ENCODE measurements at regions not wholly inside any gene's neighbourhood (a gene's known extent, or its start where the extent isn't known, plus 50 kb on each side); places are given as distances from the start of the nearest gene placed in this dataset.
"Not testable (repeated sequence)": the region's sequence is repeated elsewhere in the genome, so short reads cannot be mapped to it uniquely, and the experiment has no call there.

- WGBS = 7% methylated on average over 5 of the region's 5 CpGs
- no peaks in the 10 kb centered on the region for H3K9me3 ChIP-seq (ENCODE audit: insufficient read depth, low read depth, low read length)
- H3K36me3 ChIP-seq (ENCODE audit: insufficient read depth, low read length) = peaks cover 35% of the 10 kb centered on the region
- no peaks in the 10 kb centered on the region for H3K27me3 ChIP-seq (ENCODE audit: insufficient read depth, low read length)
- H3K4me3 ChIP-seq (ENCODE audit: low read length) = no peak overlapping the region
- H3K4me1 ChIP-seq (ENCODE audit: insufficient read depth, low read length) = peaks cover 15% of the 10 kb centered on the region
- peak overlapping the region; percentile 86; the same call in 1 of the 2 replicates for H3K27ac ChIP-seq (ENCODE audit: low read depth, low read length)
- H3K9ac ChIP-seq (ENCODE audit: low read depth, low read length) = peak overlapping the region; percentile 27
Observed at GRCh38 chr16:9670033-9670432, 512.2 kb downstream of the GRIN2A start.

DNA sequence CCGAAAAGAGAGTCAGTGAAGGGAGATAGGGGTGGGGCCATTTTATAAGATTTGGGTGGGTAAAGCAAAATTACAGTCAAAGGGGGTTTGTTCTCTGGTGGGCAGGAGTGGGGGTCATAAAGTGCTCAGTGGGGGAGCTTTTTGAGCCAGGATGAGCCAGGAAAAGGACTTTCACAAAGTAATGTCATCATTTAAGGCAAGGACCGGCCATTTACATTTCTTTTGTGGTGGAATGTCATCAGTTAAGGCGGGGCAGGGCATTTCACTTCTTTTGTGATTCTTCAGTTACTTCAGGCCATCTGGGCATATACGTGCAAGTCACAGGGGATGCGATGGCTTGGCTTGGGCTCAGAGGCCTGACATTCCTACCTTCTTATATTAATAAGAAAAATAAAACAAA is 511.6 kb downstream of the GRIN2A start:
- not testable (repeated sequence) for H3K9me3 ChIP-seq (ENCODE audit: insufficient read depth, low read depth, low read length); H3K27me3 ChIP-seq (ENCODE audit: insufficient read depth, low read length); H3K4me3 ChIP-seq (ENCODE audit: low read length)
- Histone ChIP-seq H3K27ac (ENCODE audit: low read depth, low read length) (peak overlapping the region; percentile 86; the same call in 1 of the 2 replicates), H3K4me1 (ENCODE audit: insufficient read depth, low read length) (peaks cover 15% of the 10 kb centered on the region), H3K9ac (ENCODE audit: low read depth, low read length) (peak overlapping the region; percentile 27; the same call in 1 of the 2 replicates), H3K36me3 (ENCODE audit: insufficient read depth, low read length) (peaks cover 34% of the 10 kb centered on the region)
- 16% methylated on average over 5 of the region's 5 CpGs for WGBS

DNA sequence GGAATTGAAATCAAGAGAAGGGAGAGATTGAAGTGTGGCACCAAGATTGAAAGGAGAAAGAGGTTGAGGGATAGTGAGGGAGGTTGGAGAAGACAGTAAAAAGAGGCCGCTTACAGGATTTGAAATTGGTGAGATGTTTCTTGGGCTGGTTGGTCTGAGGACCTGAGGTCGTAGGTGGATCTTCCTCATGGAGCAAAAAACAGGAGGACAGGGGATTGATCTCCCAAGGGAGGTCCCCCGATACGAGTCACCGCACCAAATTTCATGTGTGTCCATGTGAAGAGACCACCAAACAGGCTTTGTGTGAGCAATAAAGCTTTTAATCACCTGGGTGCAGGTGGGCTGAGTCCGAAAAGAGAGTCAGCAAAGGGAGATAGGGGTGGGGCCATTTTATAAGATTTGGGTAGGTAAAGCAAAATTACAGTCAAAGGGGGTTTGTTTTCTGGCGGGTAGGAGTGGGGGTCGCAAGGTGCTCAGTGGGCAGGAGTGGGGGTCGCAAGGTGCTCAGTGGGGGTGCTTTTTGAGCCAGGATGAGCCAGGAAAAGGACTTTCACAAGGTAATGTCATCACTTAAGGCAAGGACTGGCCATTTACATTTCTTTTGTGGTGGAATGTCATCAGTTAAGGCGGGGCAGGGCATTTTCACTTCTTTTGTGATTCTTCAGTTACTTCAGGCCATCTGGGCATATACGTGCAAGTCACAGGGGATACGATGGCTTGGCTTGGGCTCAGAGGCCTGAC is 505.5 kb downstream of the GRIN2A start:
- Histone ChIP-seq H3K27ac (ENCODE audit: low read depth, low read length) (peak overlapping the region; percentile 91), H3K9ac (ENCODE audit: low read depth, low read length) (0 out of 2 replicates have a peak overlapping the region, but pooled peaks have one; percentile 26), H3K4me1 (ENCODE audit: insufficient read depth, low read length) (peaks cover 43% of the 10 kb centered on the region)
- WGBS = 13% methylated on average over 7 of the region's 12 CpGs
- not testable (repeated sequence) for H3K4me3 ChIP-seq (ENCODE audit: low read length); H3K36me3 ChIP-seq (ENCODE audit: insufficient read depth, low read length); H3K9me3 ChIP-seq (ENCODE audit: insufficient read depth, low read depth, low read length); H3K27me3 ChIP-seq (ENCODE audit: insufficient read depth, low read length)

GRCh38 chr16:9677301-9677653 is 505.0 kb downstream of the GRIN2A start:
- peak overlapping the region; percentile 91 for H3K27ac ChIP-seq (ENCODE audit: low read depth, low read length)
- H3K9ac ChIP-seq (ENCODE audit: low read depth, low read length) = peak overlapping the region; percentile 26; the same call in 1 of the 2 replicates
- H3K27me3 ChIP-seq (ENCODE audit: insufficient read depth, low read length) = no peaks in the 10 kb centered on the region
- no peak overlapping the region for H3K4me3 ChIP-seq (ENCODE audit: low read length)
- peaks cover 44% of the 10 kb centered on the region for H3K4me1 ChIP-seq (ENCODE audit: insufficient read depth, low read length)
- H3K36me3 ChIP-seq (ENCODE audit: insufficient read depth, low read length) = no peaks in the 10 kb centered on the region
- 0% methylated on average over 2 of the region's 3 CpGs for WGBS
- no peaks in the 10 kb centered on the region for H3K9me3 ChIP-seq (ENCODE audit: insufficient read depth, low read depth, low read length)

- H3K9ac ChIP-seq (ENCODE audit: low read depth, low read length) = peak overlapping the region; percentile 17
- peaks cover 8% of the 10 kb centered on the region for H3K9me3 ChIP-seq (ENCODE audit: insufficient read depth, low read depth, low read length)
- peaks cover 54% of the 10 kb centered on the region for H3K4me1 ChIP-seq (ENCODE audit: insufficient read depth, low read length)
- 70% methylated on average over 11 of the region's 11 CpGs for WGBS
- H3K27me3 ChIP-seq (ENCODE audit: insufficient read depth, low read length) = no peaks in the 10 kb centered on the region
- no peaks in the 10 kb centered on the region for H3K36me3 ChIP-seq (ENCODE audit: insufficient read depth, low read length)
- H3K4me3 ChIP-seq (ENCODE audit: low read length) = no peak overlapping the region
- peak overlapping the region; percentile 63; the same call in 1 of the 2 replicates for H3K27ac ChIP-seq (ENCODE audit: low read depth, low read length)
Observed at GRCh38 chr16:9679213-9679767, 502.9 kb downstream of the GRIN2A start.

DNA sequence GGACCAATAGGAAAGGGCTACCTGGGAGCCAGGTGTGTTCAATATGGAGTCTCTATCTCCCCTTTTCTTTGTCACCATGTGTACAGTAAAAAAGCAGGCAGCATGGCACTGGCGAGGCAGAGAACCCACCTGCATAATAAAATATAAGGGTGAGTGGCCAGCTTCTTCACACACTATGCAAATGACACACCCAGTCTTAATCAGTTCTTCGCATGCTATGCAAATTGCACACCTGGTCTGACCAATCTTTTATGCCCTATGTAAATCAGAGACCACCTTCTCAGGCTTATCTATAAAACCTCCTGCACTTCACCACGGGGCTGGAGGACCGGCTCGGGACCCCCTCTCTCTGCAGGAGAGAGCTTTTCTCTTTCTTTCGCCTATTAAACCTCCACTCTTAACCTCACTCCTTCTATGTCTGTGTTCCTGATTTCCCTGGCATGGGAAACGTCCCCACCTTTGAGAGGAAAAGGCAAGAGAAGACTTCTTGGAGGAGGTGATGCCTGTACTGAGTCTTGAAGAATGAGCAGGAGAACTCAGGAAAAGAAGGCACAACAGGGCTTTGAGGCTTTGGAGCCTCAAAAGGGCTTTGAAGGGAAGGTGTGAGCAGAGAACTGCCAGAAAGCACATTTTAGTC is 502.1 kb downstream of the GRIN2A start:
- Histone ChIP-seq H3K9me3 (ENCODE audit: insufficient read depth, low read depth, low read length) (peaks cover 8% of the 10 kb centered on the region), H3K4me1 (ENCODE audit: insufficient read depth, low read length) (peaks cover 54% of the 10 kb centered on the region), H3K27me3 (ENCODE audit: insufficient read depth, low read length) (no peaks in the 10 kb centered on the region), H3K4me3 (ENCODE audit: low read length) (peak overlapping the region; percentile 41), H3K36me3 (ENCODE audit: insufficient read depth, low read length) (no peaks in the 10 kb centered on the region), H3K9ac (ENCODE audit: low read depth, low read length) (peak overlapping the region; percentile 55), H3K27ac (ENCODE audit: low read depth, low read length) (peak overlapping the region; percentile 63; the same call in 1 of the 2 replicates)
- 67% methylated on average over 7 of the region's 7 CpGs for WGBS

DNA sequence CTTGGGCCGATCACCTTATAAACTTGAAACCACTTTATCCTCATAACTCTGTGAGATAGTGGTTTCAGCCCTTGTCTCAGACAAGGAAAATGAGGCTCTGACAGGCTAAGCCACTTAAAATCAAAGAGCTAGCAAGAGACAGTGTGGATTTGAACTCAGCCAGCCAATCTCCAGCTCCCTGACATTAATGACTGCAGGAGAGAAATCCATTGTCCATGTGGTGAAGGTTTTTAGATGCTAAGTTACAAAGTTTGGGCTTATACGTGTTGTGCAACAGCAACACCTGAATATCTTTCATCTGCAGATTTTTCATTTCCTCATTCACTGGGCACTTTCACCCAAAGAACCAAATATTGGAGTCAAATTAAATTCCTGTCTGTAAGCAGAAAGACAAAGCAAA is 501.3 kb downstream of the GRIN2A start:
- H3K4me1 ChIP-seq (ENCODE audit: insufficient read depth, low read length) = peaks cover 54% of the 10 kb centered on the region
- H3K9me3 ChIP-seq (ENCODE audit: insufficient read depth, low read depth, low read length) = peaks cover 8% of the 10 kb centered on the region
- peak overlapping the region; percentile 41 for H3K4me3 ChIP-seq (ENCODE audit: low read length)
- H3K27ac ChIP-seq (ENCODE audit: low read depth, low read length) = peak overlapping the region; percentile 69; the same call in 1 of the 2 replicates
- H3K36me3 ChIP-seq (ENCODE audit: insufficient read depth, low read length) = no peaks in the 10 kb centered on the region
- WGBS = 87% methylated on average over 2 of the region's 2 CpGs
- H3K27me3 ChIP-seq (ENCODE audit: insufficient read depth, low read length) = no peaks in the 10 kb centered on the region
- peak overlapping the region; percentile 15; the same call in 1 of the 2 replicates for H3K9ac ChIP-seq (ENCODE audit: low read depth, low read length)

DNA sequence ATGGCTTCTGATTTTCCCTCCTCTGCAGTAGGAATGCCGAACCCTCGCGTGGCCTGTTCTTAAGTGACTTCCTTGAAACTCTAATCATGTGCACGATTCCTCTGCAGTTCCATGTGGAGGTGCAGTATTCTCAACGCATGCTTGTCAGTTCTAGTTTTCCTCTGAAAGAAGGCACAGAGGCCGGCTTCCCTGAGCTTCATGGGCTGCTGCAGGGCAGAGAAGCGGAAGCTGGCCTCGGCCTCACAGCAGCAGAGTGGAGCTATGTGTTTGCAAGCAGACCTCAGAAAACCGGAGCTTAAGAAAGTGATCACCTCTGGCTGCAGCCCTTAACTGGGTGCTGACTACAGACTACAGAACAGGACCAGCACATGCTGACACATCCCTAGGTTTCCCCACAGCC is 500.7 kb downstream of the GRIN2A start:
- Histone ChIP-seq H3K4me1 (ENCODE audit: insufficient read depth, low read length) (peaks cover 54% of the 10 kb centered on the region), H3K9me3 (ENCODE audit: insufficient read depth, low read depth, low read length) (peaks cover 8% of the 10 kb centered on the region), H3K27ac (ENCODE audit: low read depth, low read length) (peak overlapping the region; percentile 69; the same call in 1 of the 2 replicates), H3K27me3 (ENCODE audit: insufficient read depth, low read length) (no peaks in the 10 kb centered on the region), H3K36me3 (ENCODE audit: insufficient read depth, low read length) (no peaks in the 10 kb centered on the region), H3K9ac (ENCODE audit: low read depth, low read length) (0 out of 2 replicates have a peak overlapping the region, but pooled peaks have one; percentile 4), H3K4me3 (ENCODE audit: low read length) (no peak overlapping the region; the same call in 1 of the 2 replicates)
- 72% methylated on average over 9 of the region's 9 CpGs for WGBS

DNA sequence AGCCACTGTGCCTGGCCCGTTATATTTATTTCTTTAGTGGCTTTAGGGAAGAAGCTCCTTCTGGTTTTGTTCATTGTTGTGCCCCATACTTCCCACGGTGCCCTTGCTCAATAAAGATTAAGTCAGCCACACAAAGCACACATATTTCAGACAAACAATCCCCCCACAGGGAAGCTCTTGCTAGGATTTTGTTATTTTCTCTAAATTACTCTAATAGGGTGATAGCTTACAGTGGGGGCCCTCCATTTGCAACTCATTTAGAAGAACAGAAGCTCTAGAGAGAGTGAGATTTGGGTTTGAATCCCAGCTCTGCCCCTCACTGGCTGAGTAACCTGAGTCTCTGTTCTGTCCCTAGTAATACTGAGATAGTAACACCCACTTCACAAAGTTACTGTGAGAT is 499.9 kb downstream of the GRIN2A start:
- H3K4me1 ChIP-seq (ENCODE audit: insufficient read depth, low read length) = peaks cover 51% of the 10 kb centered on the region
- H3K27me3 ChIP-seq (ENCODE audit: insufficient read depth, low read length) = no peaks in the 10 kb centered on the region
- peaks cover 8% of the 10 kb centered on the region for H3K9me3 ChIP-seq (ENCODE audit: insufficient read depth, low read depth, low read length)
- H3K36me3 ChIP-seq (ENCODE audit: insufficient read depth, low read length) = no peaks in the 10 kb centered on the region
- H3K4me3 ChIP-seq (ENCODE audit: low read length) = no peak overlapping the region
- WGBS = 52% methylated on average over 2 of the region's 2 CpGs
- peak overlapping the region; percentile 25; the same call in 1 of the 2 replicates for H3K27ac ChIP-seq (ENCODE audit: low read depth, low read length)
- H3K9ac ChIP-seq (ENCODE audit: low read depth, low read length) = no peak overlapping the region

DNA sequence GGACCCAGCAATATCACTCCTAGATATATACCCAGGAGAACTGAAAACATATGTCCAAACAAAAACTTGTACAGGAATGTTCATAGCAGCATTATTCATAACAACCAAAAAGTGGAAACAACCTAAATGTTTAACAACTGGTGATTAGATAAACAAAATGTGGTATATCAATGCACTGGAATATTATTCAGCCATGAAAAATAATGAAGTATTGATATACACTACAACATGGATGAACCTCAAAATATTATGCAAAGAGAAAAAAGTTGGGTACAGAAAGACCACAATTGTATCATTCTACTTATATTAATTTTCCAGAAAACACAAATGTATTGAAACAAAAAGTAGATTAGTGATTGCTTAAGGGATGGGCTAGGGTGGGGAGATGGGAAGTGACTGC is 498.6 kb downstream of the GRIN2A start:
- H3K9ac ChIP-seq (ENCODE audit: low read depth, low read length) = no peak overlapping the region
- H3K27ac ChIP-seq (ENCODE audit: low read depth, low read length) = no peak overlapping the region
- peaks cover 8% of the 10 kb centered on the region for H3K9me3 ChIP-seq (ENCODE audit: insufficient read depth, low read depth, low read length)
- H3K27me3 ChIP-seq (ENCODE audit: insufficient read depth, low read length) = no peaks in the 10 kb centered on the region
- peaks cover 38% of the 10 kb centered on the region for H3K4me1 ChIP-seq (ENCODE audit: insufficient read depth, low read length)
- H3K36me3 ChIP-seq (ENCODE audit: insufficient read depth, low read length) = no peaks in the 10 kb centered on the region
- no peak overlapping the region for H3K4me3 ChIP-seq (ENCODE audit: low read length)

DNA sequence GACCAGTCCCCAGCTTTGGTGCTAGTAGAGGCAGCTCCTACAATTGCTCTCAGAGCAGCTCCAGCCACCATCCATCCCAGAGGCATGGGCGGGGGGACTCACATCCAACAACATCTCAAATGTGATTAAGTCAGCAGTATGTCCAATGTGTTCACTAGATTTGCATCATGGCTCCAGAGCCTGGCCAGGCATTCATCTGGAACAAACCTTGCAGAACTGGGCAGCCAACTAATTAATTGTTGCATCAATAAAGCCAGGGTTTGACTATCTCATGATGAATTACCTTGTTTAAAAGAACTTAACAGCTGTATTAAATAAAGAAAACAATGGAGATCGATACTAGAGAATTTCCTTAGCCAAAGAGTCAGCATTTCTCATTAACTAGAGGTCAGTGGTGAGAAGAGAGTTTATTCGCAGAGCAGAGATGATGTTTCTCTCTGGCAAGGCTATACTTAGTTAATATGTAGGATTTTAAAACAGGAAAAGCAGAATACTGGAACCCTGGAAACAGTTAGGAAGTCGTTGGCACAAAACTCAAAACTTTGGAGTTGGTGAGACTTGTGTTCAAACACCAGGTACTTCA is 494.4 kb downstream of the GRIN2A start:
- H3K4me1 ChIP-seq (ENCODE audit: insufficient read depth, low read length) = peaks cover 5% of the 10 kb centered on the region
- no peaks in the 10 kb centered on the region for H3K27me3 ChIP-seq (ENCODE audit: insufficient read depth, low read length)
- no peaks in the 10 kb centered on the region for H3K36me3 ChIP-seq (ENCODE audit: insufficient read depth, low read length)
- H3K9ac ChIP-seq (ENCODE audit: low read depth, low read length) = no peak overlapping the region
- WGBS = 93% methylated on average over 4 of the region's 4 CpGs
- peaks cover 8% of the 10 kb centered on the region for H3K9me3 ChIP-seq (ENCODE audit: insufficient read depth, low read depth, low read length)
- no peak overlapping the region for H3K4me3 ChIP-seq (ENCODE audit: low read length)
- no peak overlapping the region for H3K27ac ChIP-seq (ENCODE audit: low read depth, low read length)

Data from HUES64 (cell line).